ENCODE measurements at regions not wholly inside any gene's neighbourhood (a gene's known extent, or its start where the extent isn't known, plus 50 kb on each side); places are given as distances from the start of the nearest gene placed in this dataset.

DNA sequence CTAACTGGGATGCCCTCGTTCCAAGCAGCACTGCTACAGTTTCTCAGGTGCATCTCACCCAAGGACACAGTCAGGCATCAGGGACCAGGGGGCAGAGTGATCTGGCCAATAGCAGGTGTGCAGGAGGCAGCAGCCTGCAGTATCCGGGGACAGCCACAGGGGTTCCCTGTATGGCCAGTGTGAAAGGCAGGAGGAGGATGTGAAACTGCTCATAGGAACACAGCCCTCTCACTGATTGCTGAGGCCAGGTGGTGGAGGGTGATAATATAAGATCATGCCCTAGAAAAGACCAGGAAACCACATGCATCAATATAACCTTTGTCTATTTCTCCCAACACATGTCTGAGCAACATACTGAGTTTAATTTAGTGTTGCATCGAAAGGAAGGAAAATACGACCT is 112.7 kb upstream of the TACR1 start (continued):
- no peak for TF ChIP-seq REST (IDR thresholded peaks at IDR 0.05)
- TF ChIP-seq HDAC2 (IDR thresholded peaks at IDR 0.05) = no peak
- no peak for TF ChIP-seq JUNB (IDR thresholded peaks at IDR 0.05)
- TF ChIP-seq MAZ (IDR thresholded peaks at IDR 0.05; ENCODE audit: borderline replicate concordance, low read depth, low read length) = no peak

- H3K4me2 ChIP-seq = peak overlapping the region; percentile 63; the same call in 2 of the 3 replicates
- DNase-seq (ENCODE audit: low read depth in 1 of 2, low spot score in 1 of 2) (no peak), FAIRE-seq (no peak), ATAC-seq (0 out of 6 replicates have a peak, but pooled peaks of 1 of the 2 experiments have one; percentile 17)
- peaks cover 18% of the 10 kb centered on the region for H3K4me1 ChIP-seq
- no peak overlapping the region for H3K27ac ChIP-seq
- H3K4me3 ChIP-seq = no peak overlapping the region
- POLR2A ChIA-PET = no interaction called here
- WGBS (ENCODE audit: missing lambda C conversion rate) = 65% methylated on average over 3 of the region's 3 CpGs
- H3K9me3 ChIP-seq = no peaks in the 10 kb centered on the region
- CTCF ChIA-PET = no interaction called here
- TF ChIP-seq ZSCAN20 (CRISPR knock-in tag; IDR thresholded peaks at IDR 0.05) (no peak), KDM5A (IDR thresholded peaks at IDR 0.05) (no peak), USF2 (IDR thresholded peaks at IDR 0.05) (no peak), RNF2 (IDR thresholded peaks at IDR 0.05; ENCODE audit: borderline replicate concordance, low read depth) (no peak), RAD21 (conservative IDR thresholded peaks at IDR 0.05 in 1 of 2, IDR thresholded peaks at IDR 0.05 in 1 of 2) (no peak), MAZ (IDR thresholded peaks at IDR 0.05; ENCODE audit: borderline replicate concordance, low read depth, low read length) (no peak), EP300 (IDR thresholded peaks at IDR 0.05) (no peak), GATA3 (IDR thresholded peaks at IDR 0.05; ENCODE audit: borderline replicate concordance) (no peak), POLR2A (IDR thresholded peaks at IDR 0.05; ENCODE audit: low read length) (no peak), BCL3 (IDR thresholded peaks at IDR 0.05) (no peak), CHD2 (IDR thresholded peaks at IDR 0.05; ENCODE audit: low read length, partially characterized antibody) (no peak), PHF8 (IDR thresholded peaks at IDR 0.05; ENCODE audit: borderline replicate concordance, low read depth) (no peak), HOXA7 (CRISPR knock-in tag; IDR thresholded peaks at IDR 0.05) (no peak), ZFP36 (IDR thresholded peaks at IDR 0.05; ENCODE audit: borderline replicate concordance, partially characterized antibody) (no peak), RCOR1 (IDR thresholded peaks at IDR 0.05; ENCODE audit: low read depth, low read length) (no peak), FOXS1 (CRISPR knock-in tag; IDR thresholded peaks at IDR 0.05) (no peak), SREBF2 (IDR thresholded peaks at IDR 0.05) (no peak), HOXB13 (CRISPR knock-in tag; IDR thresholded peaks at IDR 0.05; ENCODE audit: low read depth) (no peak), MYC (IDR thresholded peaks at IDR 0.05; ENCODE audit: borderline replicate concordance, low read length) (no peak), RARB (CRISPR knock-in tag; IDR thresholded peaks at IDR 0.05) (no peak)
Observed at GRCh38 chr2:75311521-75311920, 112.2 kb upstream of the TACR1 start.
